Cerebellar cortex (tissue), 1 donor: ENCODE measurements at regions not wholly inside any gene's neighbourhood (a gene's known extent, or its start where the extent isn't known, plus 50 kb on each side); places are given as distances from the start of the nearest gene placed in this dataset.

Experiments used
- DNase-seq: peaks from one replicate; pipeline ENCODE4 v3.0.0-alpha.2; 2015; ENCODE audit warnings: low spot score

DNA sequence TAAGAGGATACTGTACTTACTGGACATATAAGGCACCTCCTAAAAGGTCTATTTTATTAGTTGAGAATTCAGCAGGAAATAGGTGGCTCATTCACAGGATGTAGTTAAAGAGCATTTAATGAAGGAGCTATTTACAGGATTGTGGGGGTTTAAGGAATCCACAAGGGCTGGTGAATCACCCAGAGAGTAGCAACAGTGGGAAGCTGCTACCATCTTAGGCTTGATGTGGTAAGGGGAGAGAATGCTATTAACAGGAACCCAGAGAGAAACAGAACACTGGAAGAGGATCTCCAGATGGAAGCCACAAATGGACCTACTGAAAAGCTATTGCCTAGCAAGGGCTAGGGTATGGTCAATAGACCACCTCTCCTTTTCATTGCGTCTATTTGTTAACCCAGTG lies 52.0 kb upstream of the COL11A1 start:
- peak; percentile 90 for DNase-seq
